Liver (tissue), 8 donors: ENCODE measurements at regions not wholly inside any gene's neighbourhood (a gene's known extent, or its start where the extent isn't known, plus 50 kb on each side); places are given as distances from the start of the nearest gene placed in this dataset.

Experiments
- DNase-seq: peaks from one replicate; pipeline ENCODE4 v3.0.0-alpha.2; 2017; ENCODE audit warnings: low spot score
- H3K27ac ChIP-seq, 2 donors: one replicate each; pipeline ENCODE4 v1.7.0; 2013; ENCODE audit warnings: inconsistent platforms in 2 of 2, low read length in 2 of 2, control low read depth in 1 of 2, low read depth in 1 of 2, mild to moderate bottlenecking in 1 of 2
- H3K27me3 ChIP-seq, 4 donors: one replicate each; pipeline versions ENCODE4 v1.6.1 to v1.7.0; 2013; ENCODE audit warnings: low read length in 3 of 4, inconsistent platforms in 1 of 4, mild to moderate bottlenecking in 1 of 4, moderate library complexity in 1 of 4; ENCODE audit not compliant: control insufficient read depth in 4 of 4, insufficient read depth in 4 of 4
- H3K36me3 ChIP-seq, 4 donors: one replicate each; pipeline versions ENCODE4 v1.6.1 to v1.7.0; 2013; ENCODE audit warnings: low read length in 3 of 4, mild to moderate bottlenecking in 3 of 4, low read depth in 1 of 4, moderate library complexity in 1 of 4; ENCODE audit not compliant: control insufficient read depth in 4 of 4, insufficient read depth in 3 of 4
- H3K4me1 ChIP-seq, 4 donors: one replicate each; pipeline versions ENCODE4 v1.6.1 to v1.7.0; 2013; ENCODE audit warnings: low read length in 3 of 4, mild to moderate bottlenecking in 3 of 4, moderate library complexity in 1 of 4; ENCODE audit not compliant: control insufficient read depth in 4 of 4, insufficient read depth in 4 of 4
- H3K4me3 ChIP-seq, 3 donors: one replicate each; pipeline versions ENCODE4 v1.6.1 to v1.7.0; 2013; ENCODE audit warnings: low read length in 3 of 3, control low read depth in 1 of 3, low read depth in 1 of 3, mild to moderate bottlenecking in 1 of 3
- H3K9ac ChIP-seq, 2 donors: one replicate each; pipeline ENCODE4 v1.7.0; 2013; ENCODE audit warnings: low read length in 2 of 2, mild to moderate bottlenecking in 2 of 2, moderate library complexity in 2 of 2, control low read depth in 1 of 2, low read depth in 1 of 2
- H3K9me3 ChIP-seq, 4 donors: one replicate each; pipeline versions ENCODE4 v1.6.1 to v1.7.0; 2013; ENCODE audit warnings: low read length in 3 of 4; ENCODE audit not compliant: control insufficient read depth in 4 of 4
- EGR1 ChIP-seq, 2 donors: IDR thresholded peaks; 2 replicates each; pipeline ENCODE4 v1.6.1; 2016 to 2018; ENCODE audit warnings: antibody characterized with exemption in 2 of 2, low read depth in 2 of 2
- FOXA1 ChIP-seq: IDR thresholded peaks from 2 replicates; pipeline ENCODE4 v1.6.1; 2016; ENCODE audit warnings: antibody characterized with exemption
- FOXA2 ChIP-seq: IDR thresholded peaks from 2 replicates; pipeline ENCODE4 v1.6.1; 2016; ENCODE audit warnings: antibody characterized with exemption
- GABPA ChIP-seq, 2 donors: IDR thresholded peaks in 1 of 2; conservative IDR thresholded peaks in 1 of 2; 2 replicates each; pipeline ENCODE4 v1.6.1; 2016; ENCODE audit warnings: antibody characterized with exemption in 2 of 2, mild to moderate bottlenecking in 1 of 2, moderate library complexity in 1 of 2
- HNF4A ChIP-seq, 2 donors: conservative IDR thresholded peaks; 2 replicates each; pipeline ENCODE4 v1.6.1; 2016; ENCODE audit warnings: antibody characterized with exemption in 2 of 2, mild to moderate bottlenecking in 2 of 2
- HNF4G ChIP-seq: IDR thresholded peaks from 2 replicates; pipeline ENCODE4 v1.6.1; 2016; ENCODE audit warnings: antibody characterized with exemption
- JUND ChIP-seq, 2 donors: IDR thresholded peaks; 2 replicates each; pipeline ENCODE4 v1.6.1; 2016; ENCODE audit warnings: antibody characterized with exemption in 2 of 2
- NR2F2 ChIP-seq: IDR thresholded peaks from 2 replicates; pipeline ENCODE4 v1.6.1; 2016; ENCODE audit warnings: antibody characterized with exemption
- RAD21 ChIP-seq, 2 donors: IDR thresholded peaks; 2 replicates each; pipeline ENCODE4 v1.6.1; 2016; ENCODE audit warnings: antibody characterized with exemption in 2 of 2, mild to moderate bottlenecking in 2 of 2
- RXRA ChIP-seq, 2 donors: IDR thresholded peaks; 2 replicates each; pipeline ENCODE4 v1.6.1; 2017 to 2018; ENCODE audit warnings: antibody characterized with exemption in 2 of 2, mild to moderate bottlenecking in 1 of 2
- SP1 ChIP-seq: IDR thresholded peaks from 2 replicates; pipeline ENCODE4 v1.6.1; 2018; ENCODE audit warnings: antibody characterized with exemption, mild to moderate bottlenecking
- TAF1 ChIP-seq: conservative IDR thresholded peaks from 2 replicates; pipeline ENCODE4 v1.6.1; 2016; ENCODE audit warnings: antibody characterized with exemption, mild to moderate bottlenecking
- YY1 ChIP-seq: IDR thresholded peaks from 2 replicates; pipeline ENCODE4 v1.6.1; 2016; ENCODE audit warnings: antibody characterized with exemption, mild to moderate bottlenecking
- WGBS: extraction: QIAGEN DNeasy Blood & Tissue Kit; methylation state at CpG from one replicate; pipeline ENCODE4 v1.1.7; 2013; 5-methylcytosine and 5-hydroxymethylcytosine counted together
- TF ChIP-seq, protein P1 (sequence below): fragments of 150-350 bp; IDR thresholded peaks from 2 replicates; pipeline ENCODE4 v1.5.1; 2017; ENCODE audit warnings: improper control_type of control experiment, low read depth, low read length; ENCODE audit not compliant: missing input control
- TF ChIP-seq, protein P2 (sequence below): IDR thresholded peaks from 2 replicates; pipeline ENCODE4 v1.6.1; 2016; ENCODE audit warnings: antibody characterized with exemption, mild to moderate bottlenecking
- TF ChIP-seq, protein P3 (sequence below): IDR thresholded peaks from 2 replicates; pipeline ENCODE4 v1.6.1; 2016; ENCODE audit warnings: antibody characterized with exemption
- TF ChIP-seq, protein P4 (sequence below): IDR thresholded peaks from 2 replicates; pipeline ENCODE4 v1.6.1; 2016; ENCODE audit warnings: antibody characterized with exemption
- donor health status: healthy.
- donor health status: healthy.
- donor health status: healthy.
- donor health status: healthy.
- donor health status: healthy.

DNA sequence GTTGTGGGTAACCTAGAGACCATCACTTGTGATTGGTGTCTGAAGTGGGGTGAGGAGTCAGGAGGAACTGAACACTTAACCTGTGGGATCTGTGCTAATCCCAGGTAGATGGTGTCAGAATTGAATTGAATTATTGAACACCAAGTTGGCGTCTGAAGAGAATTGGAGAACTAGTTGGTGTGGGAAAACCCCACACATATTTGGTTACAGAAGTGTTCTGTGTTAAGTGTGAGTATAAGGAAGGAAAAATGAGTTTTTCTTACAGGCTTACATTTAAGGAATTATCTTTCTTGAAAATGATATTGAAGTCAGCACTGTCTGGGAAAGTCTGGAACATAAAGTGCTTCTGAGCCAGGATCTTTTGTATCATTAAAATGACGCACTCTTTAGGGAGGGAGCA, 182.9 kb upstream of the ECI2 start:
- H3K4me3 ChIP-seq = no peak overlapping the region
- peaks cover 0 to 2% (median 0%) of the 10 kb centered on the region in 4 donors for H3K27me3 ChIP-seq
- no peaks in the 10 kb centered on the region for H3K36me3 ChIP-seq
- WGBS = 84% methylated on average over 2 of the region's 2 CpGs
- H3K9ac ChIP-seq = no peak overlapping the region
- DNase-seq = no peak
- TF ChIP-seq NR2F2 (no peak), TAF1 (no peak)
- TF ChIP-seq, protein P1, sequence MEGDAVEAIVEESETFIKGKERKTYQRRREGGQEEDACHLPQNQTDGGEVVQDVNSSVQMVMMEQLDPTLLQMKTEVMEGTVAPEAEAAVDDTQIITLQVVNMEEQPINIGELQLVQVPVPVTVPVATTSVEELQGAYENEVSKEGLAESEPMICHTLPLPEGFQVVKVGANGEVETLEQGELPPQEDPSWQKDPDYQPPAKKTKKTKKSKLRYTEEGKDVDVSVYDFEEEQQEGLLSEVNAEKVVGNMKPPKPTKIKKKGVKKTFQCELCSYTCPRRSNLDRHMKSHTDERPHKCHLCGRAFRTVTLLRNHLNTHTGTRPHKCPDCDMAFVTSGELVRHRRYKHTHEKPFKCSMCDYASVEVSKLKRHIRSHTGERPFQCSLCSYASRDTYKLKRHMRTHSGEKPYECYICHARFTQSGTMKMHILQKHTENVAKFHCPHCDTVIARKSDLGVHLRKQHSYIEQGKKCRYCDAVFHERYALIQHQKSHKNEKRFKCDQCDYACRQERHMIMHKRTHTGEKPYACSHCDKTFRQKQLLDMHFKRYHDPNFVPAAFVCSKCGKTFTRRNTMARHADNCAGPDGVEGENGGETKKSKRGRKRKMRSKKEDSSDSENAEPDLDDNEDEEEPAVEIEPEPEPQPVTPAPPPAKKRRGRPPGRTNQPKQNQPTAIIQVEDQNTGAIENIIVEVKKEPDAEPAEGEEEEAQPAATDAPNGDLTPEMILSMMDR = no peak
- H3K4me1 ChIP-seq = no peaks in the 10 kb centered on the region
- peaks cover 0 to 2% (median under 1%) of the 10 kb centered on the region in 4 donors for H3K9me3 ChIP-seq
- no peak overlapping the region for H3K27ac ChIP-seq

DNA sequence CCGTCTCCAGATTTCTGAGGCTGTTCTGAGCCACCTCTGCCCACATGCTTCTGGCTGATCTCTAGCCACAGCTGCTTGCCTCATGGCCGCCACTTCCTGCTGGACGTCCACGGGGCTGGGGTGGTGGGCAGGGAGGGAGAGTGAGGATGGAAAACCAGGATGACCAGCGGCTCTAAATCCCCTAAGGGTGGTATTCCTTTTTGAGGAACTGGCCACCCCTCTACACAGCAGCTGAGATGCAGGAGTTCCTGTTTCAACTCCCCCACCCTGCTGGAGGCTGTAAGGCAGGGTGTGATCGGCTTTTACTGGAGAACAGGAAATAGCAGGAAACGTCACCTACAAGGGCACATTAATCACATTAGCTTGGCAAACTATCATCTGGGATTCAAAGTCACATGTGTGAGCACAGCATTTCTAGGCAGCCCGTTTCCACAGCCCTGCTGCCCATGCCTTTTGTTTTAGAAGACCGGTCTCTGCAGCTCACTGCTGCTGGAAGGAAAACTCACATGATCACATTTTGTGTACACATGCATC, 181.6 kb upstream of the ECI2 start:
- Histone ChIP-seq H3K27me3 (peaks cover 0 to 6% (median 0%) of the 10 kb centered on the region in 4 donors), H3K4me1 (no peaks in the 10 kb centered on the region), H3K27ac (peak overlapping the region in 1 of 2 donors; percentile 29), H3K9ac (no peak overlapping the region), H3K36me3 (no peaks in the 10 kb centered on the region), H3K4me3 (no peak overlapping the region), H3K9me3 (peaks cover 2 to 5% (median 3%) of the 10 kb centered on the region in 4 donors)
- whole genome bisulfite sequencing = 42% methylated on average over 9 of the region's 9 CpGs
- TF ChIP-seq SP1 = peak; percentile 17
- TF ChIP-seq JUND (IDR thresholded peaks at IDR 0.05) = no peak
- TF ChIP-seq, protein P1 = no peak
- TF ChIP-seq FOXA2 = no peak
- peak in 1 of 2 donors; percentile 16 for TF ChIP-seq RAD21 (IDR thresholded peaks at IDR 0.05)
- DNase-seq = no peak

DNA sequence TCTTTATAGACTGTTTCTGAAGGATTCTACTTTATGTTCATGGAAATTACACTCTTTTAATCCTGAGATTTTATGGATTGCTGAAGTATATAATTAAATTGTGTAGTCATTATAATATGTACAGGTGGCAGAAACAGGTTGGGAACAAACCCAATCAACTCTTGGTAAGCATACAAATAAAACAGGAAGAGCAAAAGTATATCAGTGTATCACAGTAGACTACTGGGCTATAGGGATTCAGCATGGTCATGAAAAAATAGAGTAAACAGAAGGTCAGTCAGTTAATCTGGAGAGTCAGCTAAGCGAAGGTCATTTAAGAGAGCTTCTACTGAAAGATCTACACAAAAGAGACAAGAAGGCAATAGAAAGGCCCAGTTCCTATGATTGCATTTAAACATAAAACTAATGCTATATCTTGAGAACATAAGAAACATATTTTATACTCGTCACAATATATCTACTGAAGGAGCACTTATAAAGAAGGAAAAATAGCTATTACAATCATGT, 178.9 kb upstream of the ECI2 start:
- DNase-seq = no peak
- Histone ChIP-seq H3K9ac (no peak overlapping the region), H3K4me3 (no peak overlapping the region), H3K27ac (no peak overlapping the region), H3K36me3 (no peaks in the 10 kb centered on the region), H3K27me3 (peaks cover 0 to 6% (median 0%) of the 10 kb centered on the region in 4 donors), H3K4me1 (no peaks in the 10 kb centered on the region), H3K9me3 (peaks cover 2 to 6% (median 4%) of the 10 kb centered on the region in 4 donors)
- 48% methylated on average over 2 of the region's 2 CpGs for WGBS
- TF ChIP-seq EGR1 (IDR thresholded peaks at IDR 0.05; ENCODE audit: low read depth in 2 of 2) (no peak), YY1 (no peak), GABPA (IDR thresholded peaks at IDR 0.05 in 1 of 2, conservative IDR thresholded peaks at IDR 0.05 in 1 of 2) (no peak), HNF4A (conservative IDR thresholded peaks at IDR 0.05) (no peak), SP1 (no peak), FOXA1 (no peak), TAF1 (no peak), RXRA (IDR thresholded peaks at IDR 0.05) (no peak), HNF4G (no peak)
- TF ChIP-seq, protein P1 = no peak
- TF ChIP-seq, protein P2, sequence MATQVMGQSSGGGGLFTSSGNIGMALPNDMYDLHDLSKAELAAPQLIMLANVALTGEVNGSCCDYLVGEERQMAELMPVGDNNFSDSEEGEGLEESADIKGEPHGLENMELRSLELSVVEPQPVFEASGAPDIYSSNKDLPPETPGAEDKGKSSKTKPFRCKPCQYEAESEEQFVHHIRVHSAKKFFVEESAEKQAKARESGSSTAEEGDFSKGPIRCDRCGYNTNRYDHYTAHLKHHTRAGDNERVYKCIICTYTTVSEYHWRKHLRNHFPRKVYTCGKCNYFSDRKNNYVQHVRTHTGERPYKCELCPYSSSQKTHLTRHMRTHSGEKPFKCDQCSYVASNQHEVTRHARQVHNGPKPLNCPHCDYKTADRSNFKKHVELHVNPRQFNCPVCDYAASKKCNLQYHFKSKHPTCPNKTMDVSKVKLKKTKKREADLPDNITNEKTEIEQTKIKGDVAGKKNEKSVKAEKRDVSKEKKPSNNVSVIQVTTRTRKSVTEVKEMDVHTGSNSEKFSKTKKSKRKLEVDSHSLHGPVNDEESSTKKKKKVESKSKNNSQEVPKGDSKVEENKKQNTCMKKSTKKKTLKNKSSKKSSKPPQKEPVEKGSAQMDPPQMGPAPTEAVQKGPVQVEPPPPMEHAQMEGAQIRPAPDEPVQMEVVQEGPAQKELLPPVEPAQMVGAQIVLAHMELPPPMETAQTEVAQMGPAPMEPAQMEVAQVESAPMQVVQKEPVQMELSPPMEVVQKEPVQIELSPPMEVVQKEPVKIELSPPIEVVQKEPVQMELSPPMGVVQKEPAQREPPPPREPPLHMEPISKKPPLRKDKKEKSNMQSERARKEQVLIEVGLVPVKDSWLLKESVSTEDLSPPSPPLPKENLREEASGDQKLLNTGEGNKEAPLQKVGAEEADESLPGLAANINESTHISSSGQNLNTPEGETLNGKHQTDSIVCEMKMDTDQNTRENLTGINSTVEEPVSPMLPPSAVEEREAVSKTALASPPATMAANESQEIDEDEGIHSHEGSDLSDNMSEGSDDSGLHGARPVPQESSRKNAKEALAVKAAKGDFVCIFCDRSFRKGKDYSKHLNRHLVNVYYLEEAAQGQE = no peak
- TF ChIP-seq, protein P3, sequence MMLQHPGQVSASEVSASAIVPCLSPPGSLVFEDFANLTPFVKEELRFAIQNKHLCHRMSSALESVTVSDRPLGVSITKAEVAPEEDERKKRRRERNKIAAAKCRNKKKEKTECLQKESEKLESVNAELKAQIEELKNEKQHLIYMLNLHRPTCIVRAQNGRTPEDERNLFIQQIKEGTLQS = no peak
- TF ChIP-seq, protein P4, sequence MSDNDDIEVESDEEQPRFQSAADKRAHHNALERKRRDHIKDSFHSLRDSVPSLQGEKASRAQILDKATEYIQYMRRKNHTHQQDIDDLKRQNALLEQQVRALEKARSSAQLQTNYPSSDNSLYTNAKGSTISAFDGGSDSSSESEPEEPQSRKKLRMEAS = no peak
